ENCODE measurements at regions not wholly inside any gene's neighbourhood (a gene's known extent, or its start where the extent isn't known, plus 50 kb on each side); places are given as distances from the start of the nearest gene placed in this dataset.

GRCh38 chr7:50857804-50858489 is 75.3 kb upstream of the GRB10 start:
- WGBS, 2 donors = 79 to 86% methylated on average over 6 of the region's 6 CpGs
- TF ChIP-seq, protein P1, sequence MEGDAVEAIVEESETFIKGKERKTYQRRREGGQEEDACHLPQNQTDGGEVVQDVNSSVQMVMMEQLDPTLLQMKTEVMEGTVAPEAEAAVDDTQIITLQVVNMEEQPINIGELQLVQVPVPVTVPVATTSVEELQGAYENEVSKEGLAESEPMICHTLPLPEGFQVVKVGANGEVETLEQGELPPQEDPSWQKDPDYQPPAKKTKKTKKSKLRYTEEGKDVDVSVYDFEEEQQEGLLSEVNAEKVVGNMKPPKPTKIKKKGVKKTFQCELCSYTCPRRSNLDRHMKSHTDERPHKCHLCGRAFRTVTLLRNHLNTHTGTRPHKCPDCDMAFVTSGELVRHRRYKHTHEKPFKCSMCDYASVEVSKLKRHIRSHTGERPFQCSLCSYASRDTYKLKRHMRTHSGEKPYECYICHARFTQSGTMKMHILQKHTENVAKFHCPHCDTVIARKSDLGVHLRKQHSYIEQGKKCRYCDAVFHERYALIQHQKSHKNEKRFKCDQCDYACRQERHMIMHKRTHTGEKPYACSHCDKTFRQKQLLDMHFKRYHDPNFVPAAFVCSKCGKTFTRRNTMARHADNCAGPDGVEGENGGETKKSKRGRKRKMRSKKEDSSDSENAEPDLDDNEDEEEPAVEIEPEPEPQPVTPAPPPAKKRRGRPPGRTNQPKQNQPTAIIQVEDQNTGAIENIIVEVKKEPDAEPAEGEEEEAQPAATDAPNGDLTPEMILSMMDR (IDR thresholded peaks at IDR 0.05) = no peak
- no peak for TF ChIP-seq POLR2A (IDR thresholded peaks at IDR 0.05)
- no peaks in the 10 kb centered on the region for H3K9me3 ChIP-seq
- no peaks in the 10 kb centered on the region for H3K4me1 ChIP-seq
- H3K4me3 ChIP-seq = no peak overlapping the region
- no peak for DNase-seq
- intact Hi-C loops (cut with DNase I; ENCODE audit: low total_unique reads) = no loop called here
- H3K36me3 ChIP-seq (ENCODE audit: low read depth, missing control alignments) = no peaks in the 10 kb centered on the region
- H3K27me3 ChIP-seq = no peaks in the 10 kb centered on the region
- no peak overlapping the region for H3K27ac ChIP-seq

DNA sequence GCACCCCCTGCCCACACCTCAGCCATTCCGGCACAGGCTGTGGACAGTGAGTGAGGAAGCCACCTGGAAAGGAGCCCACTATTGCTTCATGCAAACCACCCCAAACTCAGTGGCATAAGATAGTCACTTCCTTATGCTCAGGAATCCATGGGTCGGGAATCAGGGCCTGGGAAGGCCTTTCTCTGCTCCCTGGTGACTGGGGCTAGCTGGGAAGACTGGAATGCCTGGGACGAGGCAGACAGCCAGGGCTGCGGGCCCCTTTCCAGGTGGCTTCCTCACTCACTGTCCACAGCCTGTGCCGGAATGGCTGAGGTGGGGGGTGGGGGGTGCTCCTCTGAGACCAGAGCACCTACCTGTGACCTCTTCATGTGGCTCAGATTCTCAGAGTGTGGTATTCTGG is 74.1 kb upstream of the GRB10 start:
- no peak for TF ChIP-seq POLR2A (IDR thresholded peaks at IDR 0.05)
- TF ChIP-seq, protein P1 (IDR thresholded peaks at IDR 0.05) = no peak
- Histone ChIP-seq H3K36me3 (ENCODE audit: low read depth, missing control alignments) (no peaks in the 10 kb centered on the region), H3K27ac (no peak overlapping the region), H3K27me3 (no peaks in the 10 kb centered on the region), H3K4me3 (no peak overlapping the region), H3K4me1 (no peaks in the 10 kb centered on the region), H3K9me3 (no peaks in the 10 kb centered on the region)
- no peak for DNase-seq
- 79% methylated on average over 5 of the region's 5 CpGs; no CpG with 5 or more reads in 1 of the 2 donors for WGBS, 2 donors
- intact Hi-C loops (cut with DNase I; ENCODE audit: low total_unique reads) = no loop called here

DNA sequence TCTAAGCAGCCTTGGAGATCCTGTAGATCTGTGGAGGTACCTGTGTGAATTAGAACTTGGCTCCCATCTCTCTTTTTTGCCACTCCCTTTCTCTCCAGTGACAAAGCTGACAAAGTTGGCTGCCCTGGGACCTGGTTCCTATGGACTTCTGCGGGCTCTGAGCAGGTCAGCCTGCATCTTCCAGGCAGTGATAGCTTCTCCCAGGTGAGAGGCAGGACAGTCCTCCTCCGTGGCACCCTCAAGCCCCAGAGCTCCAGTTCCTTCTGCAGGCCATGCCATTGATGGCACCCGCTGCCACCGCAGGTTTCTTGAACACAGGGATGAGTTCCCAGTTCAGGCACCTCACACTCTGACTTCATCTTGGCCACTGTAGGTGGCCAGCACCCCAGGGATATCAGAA is 73.5 kb upstream of the GRB10 start:
- WGBS, 2 donors = 86 to 93% methylated on average over 2 to 4 of the region's 4 CpGs
- DNase-seq = no peak
- intact Hi-C loops (cut with DNase I; ENCODE audit: low total_unique reads) = no loop called here
- Histone ChIP-seq H3K4me1 (no peaks in the 10 kb centered on the region), H3K27ac (no peak overlapping the region), H3K36me3 (ENCODE audit: low read depth, missing control alignments) (no peaks in the 10 kb centered on the region), H3K4me3 (no peak overlapping the region), H3K27me3 (no peaks in the 10 kb centered on the region), H3K9me3 (no peaks in the 10 kb centered on the region)
- TF ChIP-seq POLR2A (IDR thresholded peaks at IDR 0.05) = no peak
- TF ChIP-seq, protein P1 (IDR thresholded peaks at IDR 0.05) = no peak

GRCh38 chr7:50855526-50855925 is 72.8 kb upstream of the GRB10 start:
- DNase-seq = no peak
- Histone ChIP-seq H3K9me3 (no peaks in the 10 kb centered on the region), H3K4me1 (no peaks in the 10 kb centered on the region), H3K27me3 (no peaks in the 10 kb centered on the region), H3K27ac (no peak overlapping the region), H3K36me3 (ENCODE audit: low read depth, missing control alignments) (no peaks in the 10 kb centered on the region), H3K4me3 (no peak overlapping the region)
- TF ChIP-seq, protein P1 (IDR thresholded peaks at IDR 0.05) = no peak
- TF ChIP-seq POLR2A (IDR thresholded peaks at IDR 0.05) = no peak
- intact Hi-C loops (cut with DNase I; ENCODE audit: low total_unique reads) = no loop called here
- WGBS, 2 donors = 92 to 94% methylated on average over 3 to 5 of the region's 5 CpGs

- DNase-seq = no peak
- no peaks in the 10 kb centered on the region for H3K4me1 ChIP-seq
- H3K36me3 ChIP-seq (ENCODE audit: low read depth, missing control alignments) = no peaks in the 10 kb centered on the region
- intact Hi-C loops (cut with DNase I; ENCODE audit: low total_unique reads) = no loop called here
- TF ChIP-seq POLR2A (IDR thresholded peaks at IDR 0.05) = no peak
- TF ChIP-seq, protein P1 (IDR thresholded peaks at IDR 0.05) = no peak
- no peak overlapping the region for H3K27ac ChIP-seq
- no peaks in the 10 kb centered on the region for H3K27me3 ChIP-seq
- no peaks in the 10 kb centered on the region for H3K9me3 ChIP-seq
- WGBS, 2 donors = 81 to 92% methylated on average over 3 of the region's 3 CpGs
- no peak overlapping the region for H3K4me3 ChIP-seq
Measured at GRCh38 chr7:50854831-50855230, 72.1 kb upstream of the GRB10 start.
